GM12873 (cell line): ENCODE measurements at regions not wholly inside any gene's neighbourhood (a gene's known extent, or its start where the extent isn't known, plus 50 kb on each side); places are given as distances from the start of the nearest gene placed in this dataset.

Source experiments
- CTCF ChIP-seq: IDR thresholded peaks from 2 replicates; pipeline ENCODE4 v1.5.1; 2012; ENCODE audit warnings: low read depth, mild to moderate bottlenecking, moderate library complexity, low read length, control low read depth; ENCODE audit not compliant: insufficient read depth; ENCODE audit errors: missing control alignments

DNA sequence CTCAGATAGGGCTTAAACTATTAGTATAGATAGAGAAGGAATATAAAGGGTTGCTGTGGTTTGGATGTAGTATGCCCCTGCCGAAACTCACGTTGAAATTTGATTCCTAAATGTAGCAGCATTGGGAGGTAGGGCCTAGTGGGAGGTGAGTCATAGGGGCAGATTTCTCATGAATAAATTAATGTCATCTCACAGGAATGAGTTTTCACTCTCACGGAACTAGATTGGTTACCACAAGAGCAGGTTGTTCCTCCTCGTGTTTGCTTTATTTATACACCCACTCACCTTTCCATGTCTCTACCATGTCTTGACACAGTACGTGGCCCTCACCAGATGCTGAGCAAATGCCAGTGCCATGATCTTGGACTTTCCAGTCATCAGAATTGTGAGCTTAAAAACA is 218.2 kb downstream of the RBM43 start:
- no peak for TF ChIP-seq CTCF

DNA sequence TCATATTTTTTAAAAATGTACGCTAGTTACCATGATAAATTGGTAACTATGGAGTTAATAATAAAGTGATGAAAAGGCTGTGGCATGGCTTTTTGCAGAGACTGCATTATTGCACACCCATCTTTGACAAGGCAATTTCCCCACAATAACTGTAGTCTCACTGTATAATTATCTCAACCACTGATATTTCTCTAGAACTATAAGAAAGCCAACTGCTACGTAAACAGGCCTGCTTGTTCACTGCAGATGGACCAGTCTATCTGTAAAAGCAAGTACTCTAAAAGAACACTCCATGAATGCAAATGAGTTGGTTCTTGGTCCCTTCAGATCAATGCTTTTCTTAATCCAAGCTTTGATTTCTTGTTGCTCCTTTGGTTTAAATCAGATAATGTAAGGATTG is 218.7 kb downstream of the RBM43 start:
- no peak for TF ChIP-seq CTCF

DNA sequence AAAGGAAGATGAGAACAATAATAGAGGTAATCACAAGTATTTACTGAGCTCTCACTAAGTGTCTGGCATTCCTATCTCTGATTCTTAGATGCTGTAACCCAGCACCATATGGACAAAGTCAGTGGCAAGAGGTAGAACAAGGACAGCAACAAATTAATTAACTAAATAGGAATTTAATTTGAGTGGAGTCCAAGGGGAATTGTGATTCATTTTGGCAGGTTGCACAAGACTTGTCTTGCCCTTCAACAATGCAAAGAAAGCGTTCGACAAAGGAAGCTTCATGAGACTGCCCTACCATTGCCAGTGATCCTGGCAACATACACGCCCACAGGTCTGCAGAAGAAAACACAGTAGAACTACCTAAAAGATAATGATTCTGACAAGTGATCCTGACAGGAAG is 221.6 kb downstream of the RBM43 start:
- TF ChIP-seq CTCF: no peak

DNA sequence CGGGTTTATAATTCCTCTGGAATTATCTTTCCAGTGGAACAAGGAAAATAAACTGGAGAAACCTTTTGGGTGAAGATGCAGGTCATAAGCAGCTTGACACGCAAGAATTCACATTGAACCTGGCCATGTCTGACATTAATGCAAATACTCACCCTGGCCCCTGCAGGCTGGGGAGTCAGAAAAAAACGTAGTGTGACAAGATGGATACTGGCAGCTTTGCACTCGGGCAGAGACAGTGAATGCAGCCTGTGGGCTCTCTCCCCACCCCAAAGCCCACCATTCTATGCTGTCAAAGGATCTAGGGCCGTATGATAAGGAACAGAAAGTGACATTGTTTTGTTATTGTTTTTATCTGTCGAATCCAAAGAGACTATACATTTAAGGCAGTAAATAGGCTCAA is 223.1 kb downstream of the RBM43 start:
- TF ChIP-seq CTCF: no peak

DNA sequence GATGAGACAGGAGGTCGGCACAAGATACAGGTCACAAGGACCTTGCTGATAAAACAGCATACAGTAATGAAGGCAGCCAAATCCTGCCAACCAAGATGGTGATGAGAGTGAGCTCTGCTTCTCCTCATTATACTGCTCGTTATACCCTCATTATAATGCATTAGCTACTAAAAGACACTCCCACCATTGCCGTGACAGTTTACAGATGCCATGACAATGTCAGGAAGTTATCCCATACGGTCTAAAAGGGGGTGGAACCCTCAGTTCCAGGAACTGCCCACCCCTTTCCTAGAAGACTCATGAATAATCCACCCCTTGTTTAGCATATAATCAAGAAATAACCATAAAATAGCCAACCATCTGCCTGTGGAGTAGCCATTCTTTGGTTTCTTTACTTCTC is 224.2 kb downstream of the RBM43 start:
- TF ChIP-seq CTCF: no peak

DNA sequence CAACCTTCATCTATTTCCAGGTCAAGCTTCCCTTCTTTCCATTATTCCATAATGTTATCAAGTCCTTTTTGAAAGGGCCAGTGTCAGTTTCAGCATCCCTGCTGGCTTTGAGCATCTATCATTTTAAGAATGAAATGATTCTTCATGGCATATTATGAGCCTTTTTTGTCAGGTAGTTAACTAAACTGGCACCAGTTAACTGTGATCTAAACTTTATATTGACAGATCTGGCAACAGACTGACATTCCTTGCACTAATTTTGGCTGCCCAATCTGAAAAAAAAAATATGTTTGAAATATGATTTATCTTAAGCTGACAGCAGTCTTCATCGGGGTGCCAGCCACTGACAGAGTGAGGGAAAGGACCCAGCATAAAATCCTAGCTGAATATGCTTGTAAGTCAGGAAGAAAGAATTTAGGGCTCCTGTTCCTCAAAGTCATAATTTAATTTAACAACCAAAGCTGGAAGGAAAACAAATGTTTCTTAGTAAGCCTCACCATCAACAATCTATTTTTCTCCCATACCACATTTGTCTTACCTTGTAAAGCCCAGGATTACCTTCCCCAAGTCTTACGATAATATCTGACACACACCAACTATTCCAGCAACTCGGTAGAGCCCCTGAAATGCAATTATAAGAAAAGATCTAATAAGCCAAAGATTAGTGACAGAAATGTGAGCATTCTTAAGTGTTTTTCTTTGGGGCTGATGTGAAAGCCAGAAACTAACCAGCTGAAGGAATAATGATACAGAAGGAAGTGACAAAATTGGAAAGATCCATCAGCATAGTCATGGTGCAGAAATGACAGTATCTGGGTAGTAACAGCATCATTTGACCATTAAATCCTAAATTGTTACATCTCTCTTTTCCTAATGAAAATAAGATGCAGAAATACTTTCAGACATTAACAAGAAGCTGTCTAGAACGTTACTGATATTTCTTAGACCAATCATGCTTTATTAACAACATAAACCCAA is 228.1 kb downstream of the RBM43 start:
- TF ChIP-seq CTCF: no peak

DNA sequence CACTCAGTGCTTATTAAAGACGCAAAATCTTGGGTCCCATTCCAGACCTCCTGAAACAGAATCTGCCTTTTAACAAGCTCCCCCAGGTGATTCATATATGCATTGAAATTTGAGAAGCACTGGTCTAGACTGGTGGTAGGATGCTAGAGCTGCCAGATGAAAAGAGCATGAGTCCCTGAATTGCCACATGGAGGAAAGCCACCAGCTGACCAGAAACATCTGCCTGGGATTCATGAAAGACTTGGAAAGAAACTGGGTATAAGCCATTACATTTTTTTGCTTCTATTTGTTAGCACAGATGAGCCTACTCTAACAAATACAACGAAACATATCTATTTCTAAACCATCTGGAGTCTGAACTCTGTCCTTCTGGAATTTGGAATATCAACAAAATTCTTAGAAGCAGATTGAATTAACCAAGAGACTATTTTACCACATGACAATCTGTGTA is 228.9 kb downstream of the RBM43 start:
- no peak for TF ChIP-seq CTCF
